ENCODE measurements at regions not wholly inside any gene's neighbourhood (a gene's known extent, or its start where the extent isn't known, plus 50 kb on each side); places are given as distances from the start of the nearest gene placed in this dataset.

- TF ChIP-seq CTCF (IDR thresholded peaks at IDR 0.05; ENCODE audit: low read depth, low read length) = no peak
- no peak overlapping the region for H3K4me3 ChIP-seq (ENCODE audit: low read depth, low read length)
Measured at GRCh38 chr4:17060230-17060629, 161.8 kb upstream of the LDB2 start.

GRCh38 chr4:17058916-17059741 lies 160.7 kb upstream of the LDB2 start:
- TF ChIP-seq CTCF (IDR thresholded peaks at IDR 0.05; ENCODE audit: low read depth, low read length) = no peak
- H3K4me3 ChIP-seq (ENCODE audit: low read depth, low read length) = no peak overlapping the region

- TF ChIP-seq CTCF (IDR thresholded peaks at IDR 0.05; ENCODE audit: low read depth, low read length) = no peak
- no peak overlapping the region for H3K4me3 ChIP-seq (ENCODE audit: low read depth, low read length)
Measured at GRCh38 chr4:17058536-17058915, 160.1 kb upstream of the LDB2 start.

- no peak for TF ChIP-seq CTCF (IDR thresholded peaks at IDR 0.05; ENCODE audit: low read depth, low read length)
- no peak overlapping the region for H3K4me3 ChIP-seq (ENCODE audit: low read depth, low read length)
Measured at GRCh38 chr4:17057035-17057434, 158.6 kb upstream of the LDB2 start.

- no peak for TF ChIP-seq CTCF (IDR thresholded peaks at IDR 0.05; ENCODE audit: low read depth, low read length)
- H3K4me3 ChIP-seq (ENCODE audit: low read depth, low read length) = no peak overlapping the region
Measured at GRCh38 chr4:17055788-17056187, 157.3 kb upstream of the LDB2 start.

- no peak overlapping the region for H3K4me3 ChIP-seq (ENCODE audit: low read depth, low read length)
- TF ChIP-seq CTCF (IDR thresholded peaks at IDR 0.05; ENCODE audit: low read depth, low read length) = no peak
Measured at GRCh38 chr4:17045866-17046265, 147.4 kb upstream of the LDB2 start.

GRCh38 chr4:17038510-17039176 lies 140.2 kb upstream of the LDB2 start:
- TF ChIP-seq CTCF (IDR thresholded peaks at IDR 0.05; ENCODE audit: low read depth, low read length) = no peak
- H3K4me3 ChIP-seq (ENCODE audit: low read depth, low read length) = no peak overlapping the region

Measured in WI38 (cell line).